ENCODE measurements at regions not wholly inside any gene's neighbourhood (a gene's known extent, or its start where the extent isn't known, plus 50 kb on each side); places are given as distances from the start of the nearest gene placed in this dataset.
"Not testable (repeated sequence)": the region's sequence is repeated elsewhere in the genome, so short reads cannot be mapped to it uniquely, and the experiment has no call there.

- H3K4me2 ChIP-seq, H4K20me1 ChIP-seq, H3K9ac ChIP-seq, H3K4me3 ChIP-seq, H3K27ac ChIP-seq, H3K4me1 ChIP-seq, H3K36me3 ChIP-seq, H3K27me3 ChIP-seq: not testable (repeated sequence)
- H3K9me3 ChIP-seq (replicated peaks in 1 of 11) = peaks cover under 1 to 14% (median 3%) of the 10 kb centered on the region in 11 experiments; a peak in 13 of 22 replicates
Observed at GRCh38 chr2:131818267-131818973, 290.7 kb downstream of the CCDC74A start.

GRCh38 chr2:131822237-131822721 lies 294.6 kb downstream of the CCDC74A start:
- H3K27me3 ChIP-seq, H4K20me1 ChIP-seq, H3K27ac ChIP-seq, H3K36me3 ChIP-seq, H3K4me1 ChIP-seq, H3K4me3 ChIP-seq, H3K9ac ChIP-seq, H3K4me2 ChIP-seq: not testable (repeated sequence)
- peaks cover under 1 to 14% (median 2%) of the 10 kb centered on the region in 11 experiments; a peak in 17 of 22 replicates for H3K9me3 ChIP-seq (replicated peaks in 1 of 11)

- not testable (repeated sequence) for H3K4me1 ChIP-seq, H3K36me3 ChIP-seq, H3K27me3 ChIP-seq, H4K20me1 ChIP-seq, H3K27ac ChIP-seq, H3K9ac ChIP-seq, H3K4me2 ChIP-seq, H3K4me3 ChIP-seq
- H3K9me3 ChIP-seq (replicated peaks in 1 of 11) = peaks cover 8 to 22% (median 10%) of the 10 kb centered on the region in 11 experiments
Observed at GRCh38 chr2:131823058-131823457, 295.4 kb downstream of the CCDC74A start.

GRCh38 chr2:131824986-131825385 lies 297.3 kb downstream of the CCDC74A start:
- not testable (repeated sequence) for H3K4me1 ChIP-seq, H3K9ac ChIP-seq, H4K20me1 ChIP-seq, H3K4me3 ChIP-seq, H3K4me2 ChIP-seq, H3K27me3 ChIP-seq, H3K36me3 ChIP-seq, H3K27ac ChIP-seq
- H3K9me3 ChIP-seq (replicated peaks in 1 of 11) = peaks cover 27 to 36% (median 30%) of the 10 kb centered on the region in 11 experiments

GRCh38 chr2:131827481-131828163 lies 299.9 kb downstream of the CCDC74A start:
- Histone ChIP-seq H3K9ac (no peak overlapping the region), H3K36me3 (no peaks in the 10 kb centered on the region), H3K4me3 (no peak overlapping the region), H4K20me1 (no peaks in the 10 kb centered on the region), H3K27me3 (no peaks in the 10 kb centered on the region), H3K4me2 (no peak overlapping the region), H3K9me3 (replicated peaks in 1 of 11) (peaks cover 33 to 42% (median 38%) of the 10 kb centered on the region in 11 experiments), H3K4me1 (peaks cover 0 to 6% (median 0%) of the 10 kb centered on the region in 10 experiments; a peak in 5 of 20 replicates), H3K27ac (no peak overlapping the region)
- no peak for TF ChIP-seq Cebpa-rat (IDR thresholded peaks at IDR 0.05)

GRCh38 chr2:131828164-131828561 lies 300.5 kb downstream of the CCDC74A start:
- H3K9ac ChIP-seq = no peak overlapping the region
- TF ChIP-seq Cebpa-rat (IDR thresholded peaks at IDR 0.05) = no peak

GRCh38 chr2:131828633-131829455 lies 301.2 kb downstream of the CCDC74A start:
- H3K4me2 ChIP-seq, H3K36me3 ChIP-seq, H3K27ac ChIP-seq, H3K9ac ChIP-seq, H4K20me1 ChIP-seq, H3K27me3 ChIP-seq: not testable (repeated sequence)
- Histone ChIP-seq H3K4me3 (0 out of 20 replicates have a peak overlapping the region, but pooled peaks of 1 of the 10 experiments have one; percentile 7), H3K9me3 (replicated peaks in 1 of 11) (peaks cover 33 to 42% (median 38%) of the 10 kb centered on the region in 11 experiments), H3K4me1 (peaks cover 0 to 14% (median 0%) of the 10 kb centered on the region in 10 experiments; a peak in 6 of 20 replicates)

More at GRCh38 chr2:131828164-131828561, 300.5 kb downstream of the CCDC74A start:
- H3K4me3 ChIP-seq = no peak overlapping the region
- no peak overlapping the region for H3K4me2 ChIP-seq
- no peaks in the 10 kb centered on the region for H3K36me3 ChIP-seq
- H3K4me1 ChIP-seq = peaks cover 0 to 8% (median 0%) of the 10 kb centered on the region in 10 experiments; a peak in 6 of 20 replicates
- H4K20me1 ChIP-seq = no peaks in the 10 kb centered on the region
- H3K27me3 ChIP-seq = no peaks in the 10 kb centered on the region
- H3K27ac ChIP-seq = no peak overlapping the region
- H3K9me3 ChIP-seq (replicated peaks in 1 of 11) = peaks cover 33 to 42% (median 38%) of the 10 kb centered on the region in 11 experiments

GRCh38 chr2:131829456-131830241 lies 302.0 kb downstream of the CCDC74A start:
- H3K36me3 ChIP-seq, H3K4me3 ChIP-seq, H3K27me3 ChIP-seq, H4K20me1 ChIP-seq, H3K27ac ChIP-seq, H3K9ac ChIP-seq, H3K4me2 ChIP-seq: not testable (repeated sequence)
- peaks cover 33 to 42% (median 38%) of the 10 kb centered on the region in 11 experiments for H3K9me3 ChIP-seq (replicated peaks in 1 of 11)
- peaks cover 0 to 14% (median 0%) of the 10 kb centered on the region in 10 experiments; a peak in 6 of 20 replicates for H3K4me1 ChIP-seq

- H3K36me3 ChIP-seq, H4K20me1 ChIP-seq, H3K4me2 ChIP-seq, H3K4me3 ChIP-seq, H3K27me3 ChIP-seq, H3K27ac ChIP-seq, H3K9ac ChIP-seq: not testable (repeated sequence)
- H3K9me3 ChIP-seq (replicated peaks in 1 of 11) = peaks cover 33 to 42% (median 38%) of the 10 kb centered on the region in 11 experiments
- peaks cover 0 to 14% (median 0%) of the 10 kb centered on the region in 10 experiments; a peak in 6 of 20 replicates for H3K4me1 ChIP-seq
Observed at GRCh38 chr2:131830242-131830945, 302.7 kb downstream of the CCDC74A start.

- not testable (repeated sequence) for H3K36me3 ChIP-seq, H3K9ac ChIP-seq, H4K20me1 ChIP-seq, H3K4me2 ChIP-seq, H3K27me3 ChIP-seq, H3K27ac ChIP-seq, H3K4me3 ChIP-seq
- Histone ChIP-seq H3K9me3 (replicated peaks in 1 of 11) (peaks cover 33 to 42% (median 38%) of the 10 kb centered on the region in 11 experiments), H3K4me1 (peaks cover 0 to 14% (median 0%) of the 10 kb centered on the region in 10 experiments; a peak in 6 of 20 replicates)
Observed at GRCh38 chr2:131830946-131831310, 303.2 kb downstream of the CCDC74A start.

- H3K9me3 ChIP-seq (replicated peaks in 1 of 11) = peaks cover 33 to 42% (median 38%) of the 10 kb centered on the region in 11 experiments
Observed at GRCh38 chr2:131831450-131832208, 303.9 kb downstream of the CCDC74A start.

More at GRCh38 chr2:131831450-131832208, 303.9 kb downstream of the CCDC74A start:
- H3K36me3 ChIP-seq, H3K27me3 ChIP-seq, H3K4me3 ChIP-seq, H3K9ac ChIP-seq, H3K27ac ChIP-seq, H3K4me2 ChIP-seq, H4K20me1 ChIP-seq: not testable (repeated sequence)
- H3K4me1 ChIP-seq = peaks cover 0 to 14% (median 0%) of the 10 kb centered on the region in 10 experiments; a peak in 6 of 20 replicates

Measured in BLaER1 treated with 17β-estradiol and CSF1 and Interleukin-3, amounts not matched to agents 10 nM and 100 nM (cell line).